ENCODE measurements at regions not wholly inside any gene's neighbourhood (a gene's known extent, or its start where the extent isn't known, plus 50 kb on each side); places are given as distances from the start of the nearest gene placed in this dataset.

DNA sequence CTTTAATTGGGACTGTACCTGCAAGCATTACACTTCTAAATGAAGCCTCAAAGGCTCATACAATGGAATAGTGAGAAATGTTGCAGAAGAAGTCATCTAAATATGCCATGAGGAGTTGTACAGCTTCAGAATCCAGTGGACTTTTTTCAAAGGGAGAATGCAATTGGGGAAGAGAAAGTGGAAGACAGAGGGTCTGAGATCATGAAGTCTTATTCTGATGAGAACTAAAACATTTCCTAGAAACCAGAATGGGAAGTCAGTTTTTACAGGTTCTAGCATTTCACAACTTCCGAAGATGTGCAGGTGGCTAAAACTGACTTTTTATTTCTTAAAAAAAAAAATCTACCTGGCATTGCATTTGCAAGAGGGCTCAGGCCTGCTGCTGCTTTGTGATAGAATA is 424.4 kb upstream of the RUNX1 start:
- no peak overlapping the region for H3K18ac ChIP-seq (ENCODE audit: insufficient read length, low read depth, low read length)
- H2BK12ac ChIP-seq (ENCODE audit: insufficient read length, low read depth, low read length) = no peak overlapping the region
- no peak overlapping the region for H3K4me2 ChIP-seq (ENCODE audit: insufficient read depth, insufficient read length, low read length)
- no CpG with 5 or more reads among the region's 1 CpG for WGBS (ENCODE audit: extremely low coverage, insufficient read length, low lambda C conversion rate)
- TF ChIP-seq, protein P1, sequence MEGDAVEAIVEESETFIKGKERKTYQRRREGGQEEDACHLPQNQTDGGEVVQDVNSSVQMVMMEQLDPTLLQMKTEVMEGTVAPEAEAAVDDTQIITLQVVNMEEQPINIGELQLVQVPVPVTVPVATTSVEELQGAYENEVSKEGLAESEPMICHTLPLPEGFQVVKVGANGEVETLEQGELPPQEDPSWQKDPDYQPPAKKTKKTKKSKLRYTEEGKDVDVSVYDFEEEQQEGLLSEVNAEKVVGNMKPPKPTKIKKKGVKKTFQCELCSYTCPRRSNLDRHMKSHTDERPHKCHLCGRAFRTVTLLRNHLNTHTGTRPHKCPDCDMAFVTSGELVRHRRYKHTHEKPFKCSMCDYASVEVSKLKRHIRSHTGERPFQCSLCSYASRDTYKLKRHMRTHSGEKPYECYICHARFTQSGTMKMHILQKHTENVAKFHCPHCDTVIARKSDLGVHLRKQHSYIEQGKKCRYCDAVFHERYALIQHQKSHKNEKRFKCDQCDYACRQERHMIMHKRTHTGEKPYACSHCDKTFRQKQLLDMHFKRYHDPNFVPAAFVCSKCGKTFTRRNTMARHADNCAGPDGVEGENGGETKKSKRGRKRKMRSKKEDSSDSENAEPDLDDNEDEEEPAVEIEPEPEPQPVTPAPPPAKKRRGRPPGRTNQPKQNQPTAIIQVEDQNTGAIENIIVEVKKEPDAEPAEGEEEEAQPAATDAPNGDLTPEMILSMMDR (conservative IDR thresholded peaks at IDR 0.05) = no peak
- peaks cover 0 to 4% (median 0%) of the 10 kb centered on the region in 3 experiments; a peak in 2 of 7 replicates for H3K36me3 Mint-ChIP-seq (ENCODE audit: insufficient read depth in 1 of 3, low read depth in 3 of 3)
- H3K9me3 Mint-ChIP-seq = peaks cover 0 to 3% of the 10 kb centered on the region in 2 experiments; a peak in 1 of 5 replicates
- no peaks in the 10 kb centered on the region for H3K23me2 ChIP-seq (ENCODE audit: insufficient read length, low read depth, low read length, poor library complexity, severe bottlenecking)
- H3K4me1 ChIP-seq (ENCODE audit: insufficient read depth, low read length) = peaks cover 5% of the 10 kb centered on the region; the same call in 1 of the 2 replicates
- no peak overlapping the region for H2AFZ ChIP-seq (ENCODE audit: low read length)
- no peak overlapping the region for H3K4ac ChIP-seq (ENCODE audit: low read depth, low read length)
- no peaks in the 10 kb centered on the region for H4K20me1 ChIP-seq (ENCODE audit: control insufficient read depth, insufficient read depth, insufficient read length)
- no peak for DNase-seq
- H3K23ac ChIP-seq (ENCODE audit: insufficient read length, low read depth, low read length) = no peak overlapping the region
- no peak overlapping the region for H2BK15ac ChIP-seq (ENCODE audit: low read depth, low read length)
- no peak overlapping the region for H3T11ph ChIP-seq (ENCODE audit: low read length)
- peak overlapping the region in 1 of 3 experiments; percentile 15; a peak in 2 of 7 replicates for H3K27ac Mint-ChIP-seq
- no peak overlapping the region for H2BK20ac ChIP-seq (ENCODE audit: low read depth, low read length, poor library complexity, severe bottlenecking)
- no peak overlapping the region for H2BK5ac ChIP-seq (ENCODE audit: insufficient read length, low read length)
- no peaks in the 10 kb centered on the region for H3K9me3 ChIP-seq (ENCODE audit: control insufficient read depth, low read depth, low read length)
- H3K9ac ChIP-seq (ENCODE audit: extremely low read depth, insufficient read length, low read length) = no peak overlapping the region
- no peaks in the 10 kb centered on the region for H3K79me1 ChIP-seq (ENCODE audit: insufficient read depth, low read depth, low read length, poor library complexity, severe bottlenecking)
- H3K4me1 Mint-ChIP-seq = peaks cover 64 to 65% of the 10 kb centered on the region in 2 experiments
- H4K91ac ChIP-seq (ENCODE audit: insufficient read length, low read depth, low read length) = no peak overlapping the region
- H4K8ac ChIP-seq (replicated peaks; ENCODE audit: insufficient read length, low read depth, low read length) = no peak overlapping the region
- H3K14ac ChIP-seq (ENCODE audit: insufficient read depth, low read length) = no peak overlapping the region
- no peak overlapping the region for H2BK120ac ChIP-seq (ENCODE audit: low read depth, low read length, poor library complexity, severe bottlenecking)
- peaks cover 4% of the 10 kb centered on the region; the same call in 1 of the 2 replicates for H3K27me3 Mint-ChIP-seq (ENCODE audit: low read depth)
- no peaks in the 10 kb centered on the region for H3K79me2 ChIP-seq (ENCODE audit: insufficient read depth, low read length)
- H3K27me3 ChIP-seq (ENCODE audit: insufficient read depth, low read length) = no peaks in the 10 kb centered on the region
- no peak overlapping the region for H3K4me3 Mint-ChIP-seq
- no peak overlapping the region for H2AK5ac ChIP-seq (ENCODE audit: insufficient read length, low read length)
- H3K27ac ChIP-seq (ENCODE audit: insufficient read length, low read depth, low read length) = no peak overlapping the region
- H4K5ac ChIP-seq (ENCODE audit: insufficient read length, low read depth, low read length) = no peak overlapping the region
- H3K56ac ChIP-seq (ENCODE audit: insufficient read length, low read depth, low read length) = no peak overlapping the region

All from H9 (cell line).